MM.1S (cell line): ENCODE measurements at regions not wholly inside any gene's neighbourhood (a gene's known extent, or its start where the extent isn't known, plus 50 kb on each side); places are given as distances from the start of the nearest gene placed in this dataset.

ENCODE experiments used
- DNase-seq: peaks from one replicate; pipeline ENCODE4 v3.0.0-alpha.2; 2015
- H2AFZ ChIP-seq: fragments of 300-600 bp; sonication (generic); 2 replicates; pipeline ENCODE4 v1.6.0; 2016; ENCODE audit warnings: antibody characterized with exemption, low read length
- H3F3A ChIP-seq: fragments of 300-600 bp; sonication (generic); 2 replicates; pipeline ENCODE4 v1.6.1; 2016; ENCODE audit warnings: mild to moderate bottlenecking, antibody characterized with exemption, low read length, moderate library complexity, mixed read lengths; ENCODE audit not compliant: insufficient read depth
- H3K27ac ChIP-seq: fragments of 300-600 bp; sonication (generic); 2 replicates; pipeline ENCODE4 v1.5.1; 2016; ENCODE audit warnings: mild to moderate bottlenecking, low read length
- H3K27me3 ChIP-seq: fragments of 300-600 bp; sonication (generic); replicated peaks from 2 replicates; pipeline ENCODE4 v1.6.0; 2016; ENCODE audit warnings: low read length; ENCODE audit not compliant: insufficient read depth
- H3K36me3 ChIP-seq: fragments of 300-600 bp; sonication (generic); replicated peaks from 2 replicates; pipeline ENCODE4 v1.6.1; 2016; ENCODE audit warnings: mild to moderate bottlenecking, low read length, mixed read lengths; ENCODE audit not compliant: insufficient read depth
- H3K4me1 ChIP-seq: fragments of 300-600 bp; sonication (generic); 2 replicates; pipeline ENCODE4 v1.6.1; 2016; ENCODE audit warnings: low read length, mixed read lengths
- H3K4me2 ChIP-seq: fragments of 300-600 bp; sonication (generic); 2 replicates; pipeline ENCODE4 v1.6.0; 2016; ENCODE audit warnings: low read depth, low read length
- H3K4me3 ChIP-seq: fragments of 300-600 bp; sonication (generic); 2 replicates; pipeline ENCODE4 v1.5.1; 2016; ENCODE audit warnings: low read length, mixed read lengths
- H3K79me2 ChIP-seq: fragments of 300-600 bp; sonication (generic); 2 replicates; pipeline ENCODE4 v1.6.1; 2016; ENCODE audit warnings: mixed run types, low read length, mixed read lengths
- H3K9ac ChIP-seq: fragments of 300-600 bp; sonication (generic); 2 replicates; pipeline ENCODE4 v1.6.1; 2016; ENCODE audit warnings: low read length, mixed read lengths
- H3K9me2 ChIP-seq: fragments of 300-600 bp; sonication (generic); replicated peaks from 2 replicates; pipeline ENCODE4 v1.6.1; 2016; ENCODE audit warnings: mild to moderate bottlenecking, low read length, mixed read lengths; ENCODE audit not compliant: insufficient read depth
- H3K9me3 ChIP-seq: fragments of 300-600 bp; sonication (generic); replicated peaks from 2 replicates; pipeline ENCODE4 v1.6.1; 2016; ENCODE audit warnings: mild to moderate bottlenecking, low read length, mixed read lengths; ENCODE audit not compliant: insufficient read depth
- H4K20me1 ChIP-seq: fragments of 300-600 bp; sonication (generic); 2 replicates; pipeline ENCODE4 v1.6.1; 2016; ENCODE audit warnings: mild to moderate bottlenecking, low read length, moderate library complexity, mixed read lengths; ENCODE audit not compliant: insufficient read depth
- EZH2 ChIP-seq: fragments of 300-600 bp; sonication (generic); optimal IDR thresholded peaks from 2 replicates; pipeline ENCODE3; 2017; ENCODE audit warnings: low read depth, mild to moderate bottlenecking, antibody characterized with exemption, low read length, mixed read lengths
- EZH2phosphoT487 ChIP-seq: fragments of 300-600 bp; sonication (generic); IDR thresholded peaks from 2 replicates; pipeline ENCODE4 v1.6.1; 2018; ENCODE audit warnings: antibody characterized with exemption, low read length
- TF ChIP-seq, protein P1 (sequence below): fragments of 300-600 bp; sonication (generic); IDR thresholded peaks from 2 replicates; pipeline ENCODE4 v1.5.1; 2016; ENCODE audit warnings: antibody characterized with exemption, low read length, mixed read lengths

DNA sequence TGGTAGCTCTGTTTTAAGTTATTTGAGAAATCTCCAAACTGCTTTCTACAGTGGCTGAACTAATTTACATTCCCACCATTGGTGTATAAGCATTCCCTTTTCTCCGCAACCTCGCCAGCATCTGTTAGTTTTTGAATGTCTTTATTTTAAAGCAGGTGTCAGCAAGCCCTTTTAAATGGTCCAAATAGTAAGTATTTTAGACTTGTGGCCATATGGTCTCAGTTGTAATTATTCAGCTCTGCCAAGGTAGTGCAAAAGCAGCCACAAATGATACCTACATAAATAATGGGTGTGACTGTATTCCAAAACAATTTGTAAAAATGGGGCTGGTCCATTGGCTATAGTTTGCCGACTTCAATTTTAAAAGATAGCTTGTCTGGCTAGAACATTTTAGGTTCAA is 58.7 kb upstream of the TMTC4 start:
- Histone ChIP-seq H2AFZ (no peak overlapping the region), H3F3A (no peaks in the 10 kb centered on the region), H4K20me1 (no peaks in the 10 kb centered on the region), H3K36me3 (no peaks in the 10 kb centered on the region), H3K4me2 (no peak overlapping the region), H3K9me3 (no peaks in the 10 kb centered on the region), H3K79me2 (no peaks in the 10 kb centered on the region), H3K27me3 (no peaks in the 10 kb centered on the region), H3K9ac (no peak overlapping the region), H3K9me2 (no peaks in the 10 kb centered on the region), H3K4me1 (no peaks in the 10 kb centered on the region), H3K27ac (no peak overlapping the region), H3K4me3 (no peak overlapping the region)
- no peak for DNase-seq
- TF ChIP-seq, protein P1, sequence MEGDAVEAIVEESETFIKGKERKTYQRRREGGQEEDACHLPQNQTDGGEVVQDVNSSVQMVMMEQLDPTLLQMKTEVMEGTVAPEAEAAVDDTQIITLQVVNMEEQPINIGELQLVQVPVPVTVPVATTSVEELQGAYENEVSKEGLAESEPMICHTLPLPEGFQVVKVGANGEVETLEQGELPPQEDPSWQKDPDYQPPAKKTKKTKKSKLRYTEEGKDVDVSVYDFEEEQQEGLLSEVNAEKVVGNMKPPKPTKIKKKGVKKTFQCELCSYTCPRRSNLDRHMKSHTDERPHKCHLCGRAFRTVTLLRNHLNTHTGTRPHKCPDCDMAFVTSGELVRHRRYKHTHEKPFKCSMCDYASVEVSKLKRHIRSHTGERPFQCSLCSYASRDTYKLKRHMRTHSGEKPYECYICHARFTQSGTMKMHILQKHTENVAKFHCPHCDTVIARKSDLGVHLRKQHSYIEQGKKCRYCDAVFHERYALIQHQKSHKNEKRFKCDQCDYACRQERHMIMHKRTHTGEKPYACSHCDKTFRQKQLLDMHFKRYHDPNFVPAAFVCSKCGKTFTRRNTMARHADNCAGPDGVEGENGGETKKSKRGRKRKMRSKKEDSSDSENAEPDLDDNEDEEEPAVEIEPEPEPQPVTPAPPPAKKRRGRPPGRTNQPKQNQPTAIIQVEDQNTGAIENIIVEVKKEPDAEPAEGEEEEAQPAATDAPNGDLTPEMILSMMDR: no peak
- TF ChIP-seq EZH2phosphoT487 (no peak), EZH2 (no peak)

DNA sequence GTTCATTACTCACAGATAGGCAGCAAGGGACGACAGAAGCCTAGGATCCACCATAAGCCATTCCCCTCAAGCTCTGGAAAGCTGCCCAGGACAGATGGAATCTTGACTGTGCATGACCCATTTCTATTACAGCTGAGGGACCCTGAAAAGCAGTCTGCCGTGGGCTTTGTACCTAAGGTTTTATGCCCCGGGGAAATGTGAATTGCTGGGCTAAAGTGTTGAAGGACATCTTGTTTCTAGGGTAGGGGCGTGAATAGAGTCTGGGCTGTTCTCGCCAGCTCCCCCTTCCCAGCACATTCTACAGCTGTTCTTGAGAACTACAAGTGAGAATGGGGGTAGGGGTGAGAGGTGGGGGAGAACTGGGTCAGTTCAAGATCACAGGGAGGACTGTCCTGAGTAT is 53.6 kb upstream of the TMTC4 start:
- Histone ChIP-seq H3K27ac (no peak overlapping the region), H3K4me1 (no peaks in the 10 kb centered on the region), H4K20me1 (no peaks in the 10 kb centered on the region), H3K27me3 (no peaks in the 10 kb centered on the region), H3K4me3 (no peak overlapping the region), H3K9ac (no peak overlapping the region), H3K9me3 (no peaks in the 10 kb centered on the region), H2AFZ (no peak overlapping the region), H3K36me3 (no peaks in the 10 kb centered on the region), H3K9me2 (no peaks in the 10 kb centered on the region), H3F3A (no peaks in the 10 kb centered on the region), H3K79me2 (no peaks in the 10 kb centered on the region), H3K4me2 (no peak overlapping the region)
- no peak for TF ChIP-seq EZH2
- TF ChIP-seq, protein P1: no peak
- TF ChIP-seq EZH2phosphoT487: no peak
- DNase-seq: no peak

DNA sequence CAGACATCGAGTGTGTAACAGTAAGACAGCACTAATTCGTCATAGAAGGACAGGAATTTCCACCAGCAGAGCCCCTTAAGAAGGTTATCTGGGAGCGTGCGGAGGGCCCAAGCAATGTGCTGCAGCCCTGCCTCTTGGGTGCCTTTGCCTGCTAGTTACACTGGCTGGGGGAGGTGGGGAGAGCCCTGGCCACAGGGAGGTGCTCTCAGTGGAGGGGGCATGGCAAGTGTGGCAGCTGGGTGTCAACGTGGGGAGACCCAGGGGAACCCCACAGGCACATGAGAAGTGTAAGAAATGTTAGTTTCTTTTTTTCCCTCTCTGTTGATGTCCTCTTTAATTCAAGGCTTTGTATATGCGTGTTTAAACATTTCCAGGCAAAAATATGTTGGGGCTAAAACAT is 50.9 kb upstream of the TMTC4 start:
- Histone ChIP-seq H3K9me3 (no peaks in the 10 kb centered on the region), H3K27me3 (no peaks in the 10 kb centered on the region), H3F3A (no peaks in the 10 kb centered on the region), H2AFZ (no peak overlapping the region), H4K20me1 (no peaks in the 10 kb centered on the region), H3K79me2 (no peaks in the 10 kb centered on the region), H3K9ac (no peak overlapping the region), H3K27ac (no peak overlapping the region), H3K9me2 (no peaks in the 10 kb centered on the region), H3K36me3 (no peaks in the 10 kb centered on the region), H3K4me3 (no peak overlapping the region), H3K4me2 (no peak overlapping the region), H3K4me1 (no peaks in the 10 kb centered on the region)
- DNase-seq: no peak
- TF ChIP-seq, protein P1: no peak
- TF ChIP-seq EZH2 (no peak), EZH2phosphoT487 (no peak)
